ENCODE measurements at regions not wholly inside any gene's neighbourhood (a gene's known extent, or its start where the extent isn't known, plus 50 kb on each side); places are given as distances from the start of the nearest gene placed in this dataset.

DNA sequence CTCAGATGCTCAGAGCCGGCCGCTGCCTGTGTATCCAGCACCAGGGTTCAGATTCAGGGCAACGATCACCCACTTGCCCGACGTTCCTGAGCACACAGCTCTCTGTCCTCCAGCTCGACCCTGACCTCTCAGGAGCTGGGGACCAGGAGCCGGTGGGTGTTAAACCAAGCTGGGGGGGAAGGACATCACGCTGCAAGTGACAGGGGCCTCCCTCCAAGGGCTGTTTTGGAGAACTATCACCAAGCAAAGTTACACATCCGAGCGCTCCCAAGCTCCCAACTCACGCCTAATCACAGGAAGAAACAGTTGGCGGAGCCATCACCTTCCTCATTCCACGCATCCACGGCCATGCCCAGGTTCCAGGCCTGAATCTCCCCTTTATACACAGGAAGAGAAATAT is 51.5 kb upstream of the ZNF354A start:
- no peak overlapping the region for H2AFZ ChIP-seq (ENCODE audit: low read length)
- H3K4me1 ChIP-seq (ENCODE audit: control insufficient read depth in 2 of 2, insufficient read depth in 1 of 2, low read depth in 1 of 2, low read length in 2 of 2) = no peaks in the 10 kb centered on the region
- no peak overlapping the region for H2BK15ac ChIP-seq (ENCODE audit: low read length)
- H3K36me3 ChIP-seq (replicated peaks in 1 of 2; ENCODE audit: control insufficient read depth in 2 of 2, insufficient read depth in 2 of 2, low read length in 2 of 2) = no peaks in the 10 kb centered on the region
- no peak overlapping the region for H3K9ac ChIP-seq (ENCODE audit: low read depth, low read length, poor library complexity)
- H2AK5ac ChIP-seq (ENCODE audit: low read depth, low read length) = no peak overlapping the region
- no peak overlapping the region for H3K27ac ChIP-seq (replicated peaks; ENCODE audit: low read length)
- no peaks in the 10 kb centered on the region for H3K79me1 ChIP-seq (ENCODE audit: low read depth, low read length)
- WGBS, 2 donors (ENCODE audit: extremely low coverage in 2 of 2, insufficient read length in 2 of 2, insufficient replicate concordance in 1 of 2) = no CpG with 5 or more reads among the region's 14 CpGs
- H3K4ac ChIP-seq (ENCODE audit: low read length) = no peak overlapping the region
- no peak overlapping the region for H3K4me3 ChIP-seq (ENCODE audit: low read length in 2 of 2)
- peaks cover 0 to 21% of the 10 kb centered on the region in 2 donors for H3K9me3 ChIP-seq (replicated peaks in 1 of 2; ENCODE audit: control insufficient read depth in 2 of 2, insufficient read depth in 1 of 2, low read depth in 1 of 2, low read length in 2 of 2)
- H3K4me2 ChIP-seq (ENCODE audit: insufficient read depth, low read length, poor library complexity, severe bottlenecking) = no peak overlapping the region
- peaks cover 0 to 3% (median 0%) of the 10 kb centered on the region in 3 experiments for H3K27me3 ChIP-seq (ENCODE audit: control insufficient read depth in 3 of 3, insufficient read depth in 3 of 3, low read depth in 1 of 3, low read length in 3 of 3)
- no peak overlapping the region for H3K18ac ChIP-seq (ENCODE audit: low read length)
- H3K23ac ChIP-seq (ENCODE audit: low read depth, low read length, poor library complexity) = no peak overlapping the region
- no peak for DNase-seq (ENCODE audit: low spot score)
- H2BK5ac ChIP-seq (ENCODE audit: low read length) = no peak overlapping the region
- H2BK120ac ChIP-seq (ENCODE audit: low read depth, low read length) = no peak overlapping the region
- H4K8ac ChIP-seq (ENCODE audit: low read depth, low read length) = no peak overlapping the region
- peak overlapping the region; percentile 63 for H3K14ac ChIP-seq (ENCODE audit: low read length)
- no peak overlapping the region for H2BK12ac ChIP-seq (ENCODE audit: low read length)
- H4K91ac ChIP-seq (ENCODE audit: low read depth, low read length, poor library complexity) = no peak overlapping the region

GRCh38 chr5:178780581-178781498 is 50.4 kb upstream of the ZNF354A start:
- H3K9ac ChIP-seq (ENCODE audit: low read depth, low read length, poor library complexity) = no peak overlapping the region
- peaks cover 0 to 16% of the 10 kb centered on the region in 2 donors for H3K9me3 ChIP-seq (replicated peaks in 1 of 2; ENCODE audit: control insufficient read depth in 2 of 2, insufficient read depth in 1 of 2, low read depth in 1 of 2, low read length in 2 of 2)
- no peak overlapping the region for H3K14ac ChIP-seq (ENCODE audit: low read length)
- H2AFZ ChIP-seq (ENCODE audit: low read length) = no peak overlapping the region
- H3K27ac ChIP-seq (replicated peaks; ENCODE audit: low read length) = no peak overlapping the region
- H3K36me3 ChIP-seq (replicated peaks in 1 of 2; ENCODE audit: control insufficient read depth in 2 of 2, insufficient read depth in 2 of 2, low read length in 2 of 2) = no peaks in the 10 kb centered on the region
- DNase-seq (ENCODE audit: low spot score) = no peak
- H2BK120ac ChIP-seq (ENCODE audit: low read depth, low read length) = no peak overlapping the region
- H2BK12ac ChIP-seq (ENCODE audit: low read length) = no peak overlapping the region
- peaks cover 0 to 3% (median 0%) of the 10 kb centered on the region in 3 experiments for H3K27me3 ChIP-seq (ENCODE audit: control insufficient read depth in 3 of 3, insufficient read depth in 3 of 3, low read depth in 1 of 3, low read length in 3 of 3)
- no CpG with 5 or more reads among the region's 27 CpGs for WGBS, 2 donors (ENCODE audit: extremely low coverage in 2 of 2, insufficient read length in 2 of 2, insufficient replicate concordance in 1 of 2)
- H3K79me1 ChIP-seq (ENCODE audit: low read depth, low read length) = no peaks in the 10 kb centered on the region
- no peak overlapping the region for H3K23ac ChIP-seq (ENCODE audit: low read depth, low read length, poor library complexity)
- no peak overlapping the region for H3K4me2 ChIP-seq (ENCODE audit: insufficient read depth, low read length, poor library complexity, severe bottlenecking)
- H2BK15ac ChIP-seq (ENCODE audit: low read length) = no peak overlapping the region
- H3K4me1 ChIP-seq (ENCODE audit: control insufficient read depth in 2 of 2, insufficient read depth in 1 of 2, low read depth in 1 of 2, low read length in 2 of 2) = no peaks in the 10 kb centered on the region
- H2AK5ac ChIP-seq (ENCODE audit: low read depth, low read length) = no peak overlapping the region
- H2BK5ac ChIP-seq (ENCODE audit: low read length) = no peak overlapping the region
- H3K18ac ChIP-seq (ENCODE audit: low read length) = no peak overlapping the region
- H3K4ac ChIP-seq (ENCODE audit: low read length) = no peak overlapping the region
- no peak overlapping the region for H4K8ac ChIP-seq (ENCODE audit: low read depth, low read length)
- H3K4me3 ChIP-seq (ENCODE audit: low read length in 2 of 2) = no peak overlapping the region
- no peak overlapping the region for H4K91ac ChIP-seq (ENCODE audit: low read depth, low read length, poor library complexity)
